MM.1S (cell line): ENCODE measurements at regions not wholly inside any gene's neighbourhood (a gene's known extent, or its start where the extent isn't known, plus 50 kb on each side); places are given as distances from the start of the nearest gene placed in this dataset.

Source experiments
- DNase-seq: peaks from one replicate; pipeline ENCODE4 v3.0.0-alpha.2; 2015
- H2AFZ ChIP-seq: fragments of 300-600 bp; sonication (generic); 2 replicates; pipeline ENCODE4 v1.6.0; 2016; ENCODE audit warnings: antibody characterized with exemption, low read length
- H3F3A ChIP-seq: fragments of 300-600 bp; sonication (generic); 2 replicates; pipeline ENCODE4 v1.6.1; 2016; ENCODE audit warnings: mild to moderate bottlenecking, antibody characterized with exemption, low read length, moderate library complexity, mixed read lengths; ENCODE audit not compliant: insufficient read depth
- H3K27ac ChIP-seq: fragments of 300-600 bp; sonication (generic); 2 replicates; pipeline ENCODE4 v1.5.1; 2016; ENCODE audit warnings: mild to moderate bottlenecking, low read length
- H3K27me3 ChIP-seq: fragments of 300-600 bp; sonication (generic); replicated peaks from 2 replicates; pipeline ENCODE4 v1.6.0; 2016; ENCODE audit warnings: low read length; ENCODE audit not compliant: insufficient read depth
- H3K36me3 ChIP-seq: fragments of 300-600 bp; sonication (generic); replicated peaks from 2 replicates; pipeline ENCODE4 v1.6.1; 2016; ENCODE audit warnings: mild to moderate bottlenecking, low read length, mixed read lengths; ENCODE audit not compliant: insufficient read depth
- H3K4me1 ChIP-seq: fragments of 300-600 bp; sonication (generic); 2 replicates; pipeline ENCODE4 v1.6.1; 2016; ENCODE audit warnings: low read length, mixed read lengths
- H3K4me2 ChIP-seq: fragments of 300-600 bp; sonication (generic); 2 replicates; pipeline ENCODE4 v1.6.0; 2016; ENCODE audit warnings: low read depth, low read length
- H3K4me3 ChIP-seq: fragments of 300-600 bp; sonication (generic); 2 replicates; pipeline ENCODE4 v1.5.1; 2016; ENCODE audit warnings: low read length, mixed read lengths
- H3K79me2 ChIP-seq: fragments of 300-600 bp; sonication (generic); 2 replicates; pipeline ENCODE4 v1.6.1; 2016; ENCODE audit warnings: mixed run types, low read length, mixed read lengths
- H3K9ac ChIP-seq: fragments of 300-600 bp; sonication (generic); 2 replicates; pipeline ENCODE4 v1.6.1; 2016; ENCODE audit warnings: low read length, mixed read lengths
- H3K9me2 ChIP-seq: fragments of 300-600 bp; sonication (generic); replicated peaks from 2 replicates; pipeline ENCODE4 v1.6.1; 2016; ENCODE audit warnings: mild to moderate bottlenecking, low read length, mixed read lengths; ENCODE audit not compliant: insufficient read depth
- H3K9me3 ChIP-seq: fragments of 300-600 bp; sonication (generic); replicated peaks from 2 replicates; pipeline ENCODE4 v1.6.1; 2016; ENCODE audit warnings: mild to moderate bottlenecking, low read length, mixed read lengths; ENCODE audit not compliant: insufficient read depth
- H4K20me1 ChIP-seq: fragments of 300-600 bp; sonication (generic); 2 replicates; pipeline ENCODE4 v1.6.1; 2016; ENCODE audit warnings: mild to moderate bottlenecking, low read length, moderate library complexity, mixed read lengths; ENCODE audit not compliant: insufficient read depth
- CTCF ChIP-seq: fragments of 300-600 bp; sonication (generic); IDR thresholded peaks from 2 replicates; pipeline ENCODE4 v1.5.1; 2016; ENCODE audit warnings: antibody characterized with exemption, low read length, mixed read lengths
- EZH2 ChIP-seq: fragments of 300-600 bp; sonication (generic); optimal IDR thresholded peaks from 2 replicates; pipeline ENCODE3; 2017; ENCODE audit warnings: low read depth, mild to moderate bottlenecking, antibody characterized with exemption, low read length, mixed read lengths
- EZH2phosphoT487 ChIP-seq: fragments of 300-600 bp; sonication (generic); IDR thresholded peaks from 2 replicates; pipeline ENCODE4 v1.6.1; 2018; ENCODE audit warnings: antibody characterized with exemption, low read length

GRCh38 chr9:73470766-73471165 is 319.1 kb downstream of the ANXA1 start:
- no peaks in the 10 kb centered on the region for H4K20me1 ChIP-seq
- H3K9me3 ChIP-seq = no peaks in the 10 kb centered on the region
- peak; percentile 41 for DNase-seq
- H3F3A ChIP-seq = no peaks in the 10 kb centered on the region
- H2AFZ ChIP-seq = peak overlapping the region; percentile 58
- no peaks in the 10 kb centered on the region for H3K27me3 ChIP-seq
- peak overlapping the region; percentile 37; the same call in 1 of the 2 replicates for H3K4me2 ChIP-seq
- H3K27ac ChIP-seq = peak overlapping the region; percentile 21; the same call in 1 of the 2 replicates
- H3K4me1 ChIP-seq = peaks cover 9% of the 10 kb centered on the region; the same call in 1 of the 2 replicates
- H3K9ac ChIP-seq = no peak overlapping the region
- no peak overlapping the region for H3K4me3 ChIP-seq
- H3K79me2 ChIP-seq = no peaks in the 10 kb centered on the region
- H3K36me3 ChIP-seq = no peaks in the 10 kb centered on the region
- TF ChIP-seq EZH2 = no peak
- no peak for TF ChIP-seq CTCF
- no peak for TF ChIP-seq EZH2phosphoT487
- no peaks in the 10 kb centered on the region for H3K9me2 ChIP-seq

GRCh38 chr9:73474002-73474600 is 322.4 kb downstream of the ANXA1 start:
- no peak for TF ChIP-seq CTCF
- TF ChIP-seq EZH2phosphoT487 = no peak
- no peak for TF ChIP-seq EZH2
- H3K36me3 ChIP-seq = no peaks in the 10 kb centered on the region
- no peaks in the 10 kb centered on the region for H3F3A ChIP-seq
- H3K9ac ChIP-seq = no peak overlapping the region
- peaks cover 9% of the 10 kb centered on the region; the same call in 1 of the 2 replicates for H3K4me1 ChIP-seq
- no peak overlapping the region for H3K4me2 ChIP-seq
- no peaks in the 10 kb centered on the region for H3K27me3 ChIP-seq
- H4K20me1 ChIP-seq = no peaks in the 10 kb centered on the region
- no peaks in the 10 kb centered on the region for H3K9me2 ChIP-seq
- H3K9me3 ChIP-seq = no peaks in the 10 kb centered on the region
- H3K27ac ChIP-seq = no peak overlapping the region
- no peak overlapping the region for H2AFZ ChIP-seq
- H3K4me3 ChIP-seq = no peak overlapping the region
- DNase-seq = no peak
- H3K79me2 ChIP-seq = no peaks in the 10 kb centered on the region

GRCh38 chr9:73474625-73475024 is 323.0 kb downstream of the ANXA1 start:
- Histone ChIP-seq H3F3A (no peaks in the 10 kb centered on the region), H3K4me2 (no peak overlapping the region), H3K79me2 (no peaks in the 10 kb centered on the region), H3K27ac (no peak overlapping the region), H3K36me3 (no peaks in the 10 kb centered on the region), H3K9ac (no peak overlapping the region), H2AFZ (no peak overlapping the region), H3K9me2 (no peaks in the 10 kb centered on the region), H3K4me1 (peaks cover 9% of the 10 kb centered on the region; the same call in 1 of the 2 replicates), H3K9me3 (no peaks in the 10 kb centered on the region), H3K27me3 (no peaks in the 10 kb centered on the region), H3K4me3 (no peak overlapping the region), H4K20me1 (no peaks in the 10 kb centered on the region)
- no peak for TF ChIP-seq EZH2phosphoT487
- TF ChIP-seq CTCF = no peak
- TF ChIP-seq EZH2 = no peak
- DNase-seq = no peak
